ENCODE measurements at regions not wholly inside any gene's neighbourhood (a gene's known extent, or its start where the extent isn't known, plus 50 kb on each side); places are given as distances from the start of the nearest gene placed in this dataset.
"Not testable (repeated sequence)": the region's sequence is repeated elsewhere in the genome, so short reads cannot be mapped to it uniquely, and the experiment has no call there.

GRCh38 chr4:28254003-28254402 lies 1393.4 kb downstream of the STIM2 start:
- TF ChIP-seq JUND (IDR thresholded peaks at IDR 0.05; ENCODE audit: low read depth), result no peak
- in situ Hi-C loops (cut with HindIII; ENCODE audit: low pct_unique_long_range_greater_than_20kb, low sequenced_read_pairs), result no loop called here
- no peak for DNase-seq (ENCODE audit: low read depth in 1 of 2, low spot score in 1 of 2)

- no peak for DNase-seq (ENCODE audit: low read depth in 1 of 2, low spot score in 1 of 2)
Observed at GRCh38 chr4:28256295-28256694, 1395.7 kb downstream of the STIM2 start.

GRCh38 chr4:28259951-28260350 lies 1399.3 kb downstream of the STIM2 start:
- in situ Hi-C loops (cut with HindIII; ENCODE audit: low pct_unique_long_range_greater_than_20kb, low sequenced_read_pairs), result no loop called here
- peak in 1 of 2 experiments; percentile 64 for DNase-seq (ENCODE audit: low read depth in 1 of 2, low spot score in 1 of 2)

More at GRCh38 chr4:28256295-28256694, 1395.7 kb downstream of the STIM2 start:
- no peak for TF ChIP-seq JUND (IDR thresholded peaks at IDR 0.05; ENCODE audit: low read depth)
- in situ Hi-C loops (cut with HindIII; ENCODE audit: low pct_unique_long_range_greater_than_20kb, low sequenced_read_pairs), result no loop called here

GRCh38 chr4:28267166-28267565 lies 1406.5 kb downstream of the STIM2 start:
- in situ Hi-C loops (cut with HindIII; ENCODE audit: low pct_unique_long_range_greater_than_20kb, low sequenced_read_pairs), result no loop called here
- TF ChIP-seq JUND (IDR thresholded peaks at IDR 0.05; ENCODE audit: low read depth), result no peak
- DNase-seq (ENCODE audit: low read depth in 1 of 2, low spot score in 1 of 2), result no peak

More at GRCh38 chr4:28259951-28260350, 1399.3 kb downstream of the STIM2 start:
- peak; percentile 58; the same call in 1 of the 2 replicates for TF ChIP-seq JUND (IDR thresholded peaks at IDR 0.05; ENCODE audit: low read depth)

- in situ Hi-C loops (cut with HindIII; ENCODE audit: low pct_unique_long_range_greater_than_20kb, low sequenced_read_pairs), result no loop called here
- no peak for TF ChIP-seq JUND (IDR thresholded peaks at IDR 0.05; ENCODE audit: low read depth)
- no peak for DNase-seq (ENCODE audit: low read depth in 1 of 2, low spot score in 1 of 2)
Observed at GRCh38 chr4:28269426-28269825, 1408.8 kb downstream of the STIM2 start.

- in situ Hi-C loops (cut with HindIII; ENCODE audit: low pct_unique_long_range_greater_than_20kb, low sequenced_read_pairs), result no loop called here
- DNase-seq (ENCODE audit: low read depth in 1 of 2, low spot score in 1 of 2), result peak; percentile 10 to 56
- 0 out of 2 replicates have a peak, but pooled peaks have one; percentile 39 for TF ChIP-seq JUND (IDR thresholded peaks at IDR 0.05; ENCODE audit: low read depth)
Observed at GRCh38 chr4:28277931-28278330, 1417.3 kb downstream of the STIM2 start.

GRCh38 chr4:28278676-28279075 lies 1418.0 kb downstream of the STIM2 start:
- no peak for DNase-seq (ENCODE audit: low read depth in 1 of 2, low spot score in 1 of 2)
- TF ChIP-seq JUND (IDR thresholded peaks at IDR 0.05; ENCODE audit: low read depth), result no peak
- in situ Hi-C loops (cut with HindIII; ENCODE audit: low pct_unique_long_range_greater_than_20kb, low sequenced_read_pairs), result no loop called here

- peak in 1 of 2 experiments; percentile 4 for DNase-seq (ENCODE audit: low read depth in 1 of 2, low spot score in 1 of 2)
- no peak for TF ChIP-seq JUND (IDR thresholded peaks at IDR 0.05; ENCODE audit: low read depth)
- in situ Hi-C loops (cut with HindIII; ENCODE audit: low pct_unique_long_range_greater_than_20kb, low sequenced_read_pairs), result no loop called here
Observed at GRCh38 chr4:28279249-28279648, 1418.6 kb downstream of the STIM2 start.

GRCh38 chr4:28286266-28286665 lies 1425.6 kb downstream of the STIM2 start:
- DNase-seq (ENCODE audit: low read depth in 1 of 2, low spot score in 1 of 2); in situ Hi-C loops (cut with HindIII; ENCODE audit: low pct_unique_long_range_greater_than_20kb, low sequenced_read_pairs): not testable (repeated sequence)

GRCh38 chr4:28287831-28288233 lies 1427.2 kb downstream of the STIM2 start:
- TF ChIP-seq JUND (IDR thresholded peaks at IDR 0.05; ENCODE audit: low read depth), result no peak
- in situ Hi-C loops (cut with HindIII; ENCODE audit: low pct_unique_long_range_greater_than_20kb, low sequenced_read_pairs), result no loop called here
- no peak for DNase-seq (ENCODE audit: low read depth in 1 of 2, low spot score in 1 of 2)

- TF ChIP-seq JUND (IDR thresholded peaks at IDR 0.05; ENCODE audit: low read depth), result no peak
- in situ Hi-C loops (cut with HindIII; ENCODE audit: low pct_unique_long_range_greater_than_20kb, low sequenced_read_pairs), result no loop called here
- no peak for DNase-seq (ENCODE audit: low read depth in 1 of 2, low spot score in 1 of 2)
Observed at GRCh38 chr4:28296239-28296638, 1435.6 kb downstream of the STIM2 start.

GRCh38 chr4:28310926-28311325 lies 1450.3 kb downstream of the STIM2 start:
- TF ChIP-seq JUND (IDR thresholded peaks at IDR 0.05; ENCODE audit: low read depth), result no peak
- in situ Hi-C loops (cut with HindIII; ENCODE audit: low pct_unique_long_range_greater_than_20kb, low sequenced_read_pairs), result no loop called here
- DNase-seq (ENCODE audit: low read depth in 1 of 2, low spot score in 1 of 2), result no peak

- in situ Hi-C loops (cut with HindIII; ENCODE audit: low pct_unique_long_range_greater_than_20kb, low sequenced_read_pairs); DNase-seq (ENCODE audit: low read depth in 1 of 2, low spot score in 1 of 2): not testable (repeated sequence)
Observed at GRCh38 chr4:28312497-28312896, 1451.9 kb downstream of the STIM2 start.
